RCC 7860 (cell line): ENCODE measurements at regions not wholly inside any gene's neighbourhood (a gene's known extent, or its start where the extent isn't known, plus 50 kb on each side); places are given as distances from the start of the nearest gene placed in this dataset.
"Not testable (repeated sequence)": the region's sequence is repeated elsewhere in the genome, so short reads cannot be mapped to it uniquely, and the experiment has no call there.

Experiments used
- DNase-seq: peaks from one replicate; pipeline ENCODE4 v3.0.0-alpha.2; 2015; ENCODE audit warnings: low spot score
- FAIRE-seq: peaks from 2 replicates; lab custom pipeline; 2012; peaks lifted over from hg19 to GRCh38; lab: Jason Lieb, UNC

DNA sequence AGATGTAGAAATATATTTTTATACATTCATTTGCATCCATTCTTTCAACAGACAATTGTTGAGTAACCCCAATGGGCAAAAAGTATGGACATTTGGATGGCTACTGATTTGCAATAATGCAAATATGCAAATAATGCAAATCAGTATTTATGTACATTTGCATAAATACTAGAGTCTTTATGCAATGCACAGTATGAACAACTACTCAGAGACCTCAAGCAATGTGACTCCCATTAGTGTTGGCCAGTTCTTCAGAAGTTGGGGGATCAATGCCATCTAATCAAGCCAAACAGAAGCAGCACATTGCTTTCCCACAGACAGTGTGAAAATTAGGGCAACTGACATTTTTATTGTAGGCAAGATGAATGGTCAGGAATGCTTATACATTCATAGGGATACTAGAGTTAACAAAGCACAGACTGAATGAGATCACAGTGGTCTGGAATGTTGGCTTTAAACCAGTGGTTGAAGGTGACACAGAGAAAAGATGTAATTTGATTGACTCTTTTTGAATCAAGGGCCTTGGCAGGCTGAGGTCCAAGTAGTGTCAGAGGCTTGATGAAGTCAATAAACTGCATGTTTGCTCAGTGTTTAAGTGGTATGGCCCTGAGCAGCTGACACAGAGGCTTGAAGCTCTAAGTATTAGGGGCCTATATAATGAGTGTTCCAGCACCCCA is 256.6 kb downstream of the CTH start:
- no peak for DNase-seq
- no peak for FAIRE-seq

GRCh38 chr1:70671006-70671405 is 259.9 kb downstream of the CTH start:
- DNase-seq (no peak), FAIRE-seq (no peak)

DNA sequence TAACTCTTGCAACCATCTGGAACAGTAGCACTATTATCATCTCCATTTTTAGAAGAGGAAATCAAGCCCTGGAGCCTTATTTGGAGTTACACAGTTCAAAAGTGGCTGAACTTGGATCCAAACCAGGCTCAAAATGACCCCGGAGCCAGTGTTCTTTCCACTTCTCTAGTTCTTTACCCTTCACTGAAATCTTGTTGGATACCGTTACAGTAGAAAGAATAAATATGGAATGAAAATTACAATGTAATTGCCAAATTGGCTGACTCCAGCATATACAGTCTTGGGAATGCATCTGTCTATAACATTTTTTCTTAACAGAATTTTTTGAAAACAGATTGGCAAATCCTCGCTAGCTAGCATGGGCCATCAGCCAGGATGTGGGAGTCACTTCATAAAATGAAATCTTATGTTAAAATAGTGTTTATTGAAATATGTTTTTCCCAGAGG is 261.4 kb downstream of the CTH start:
- DNase-seq, result no peak
- no peak for FAIRE-seq

DNA sequence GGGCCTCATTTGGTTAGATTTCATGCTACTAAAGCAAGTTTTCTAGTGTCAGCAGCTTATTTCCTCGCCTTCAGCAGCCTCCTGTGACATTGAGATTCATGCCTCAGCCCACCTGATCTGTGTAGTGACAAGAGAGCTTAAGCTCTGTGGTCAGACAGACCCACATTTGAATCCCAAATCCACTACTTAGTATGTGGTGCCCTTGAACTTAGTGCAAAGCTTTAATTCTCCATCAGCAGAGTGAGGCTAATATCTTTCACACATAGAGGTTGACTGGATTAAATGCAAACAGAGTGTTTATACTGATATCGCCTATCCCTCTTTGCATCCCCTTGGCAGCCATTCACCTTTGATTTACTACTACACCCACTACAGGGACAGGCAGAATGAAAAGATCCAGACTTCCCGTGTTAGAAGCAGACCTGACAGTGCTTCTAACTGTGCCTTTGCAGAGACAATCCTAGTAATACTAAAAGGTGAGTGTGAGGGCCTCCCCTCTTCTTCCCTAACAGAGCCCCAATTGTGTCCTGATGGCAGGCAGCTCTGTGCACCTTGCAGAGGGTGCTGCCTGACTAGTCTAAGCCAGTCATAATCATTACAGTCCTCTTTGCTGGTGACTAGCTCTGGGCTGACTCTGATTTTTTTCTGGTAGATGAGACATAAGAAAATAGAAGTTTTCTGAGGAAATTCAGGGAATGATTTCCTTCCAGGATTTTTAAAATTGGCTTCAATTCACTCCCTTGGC is 264.0 kb downstream of the CTH start:
- FAIRE-seq, result no peak

DNA sequence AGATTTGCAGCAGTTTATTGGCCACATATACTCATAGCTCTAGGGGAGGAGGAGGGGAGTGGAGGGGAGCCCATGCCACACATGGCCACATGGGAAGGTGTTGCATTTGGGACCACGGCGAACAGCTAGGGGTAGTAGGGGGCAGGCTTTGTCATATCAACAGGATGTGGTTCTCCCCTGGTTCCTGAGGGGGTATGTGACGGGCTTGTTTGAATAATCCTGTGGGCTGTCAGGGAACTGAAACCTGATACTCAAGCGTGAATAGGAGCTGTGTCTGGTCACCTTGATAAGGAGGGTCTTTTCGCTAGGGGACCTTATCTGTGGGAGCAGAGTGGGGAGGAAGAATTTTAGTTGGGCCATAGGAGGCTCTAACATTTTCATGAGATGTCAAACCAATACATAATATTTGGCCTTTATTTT is 264.7 kb downstream of the CTH start:
- FAIRE-seq, result no peak
- DNase-seq, result no peak

More for the DNA sequence above, 264.0 kb downstream of the CTH start:
- DNase-seq, result no peak

GRCh38 chr1:70685300-70686286 is 274.5 kb downstream of the CTH start:
- DNase-seq (peak; percentile 38), FAIRE-seq (no peak)

DNA sequence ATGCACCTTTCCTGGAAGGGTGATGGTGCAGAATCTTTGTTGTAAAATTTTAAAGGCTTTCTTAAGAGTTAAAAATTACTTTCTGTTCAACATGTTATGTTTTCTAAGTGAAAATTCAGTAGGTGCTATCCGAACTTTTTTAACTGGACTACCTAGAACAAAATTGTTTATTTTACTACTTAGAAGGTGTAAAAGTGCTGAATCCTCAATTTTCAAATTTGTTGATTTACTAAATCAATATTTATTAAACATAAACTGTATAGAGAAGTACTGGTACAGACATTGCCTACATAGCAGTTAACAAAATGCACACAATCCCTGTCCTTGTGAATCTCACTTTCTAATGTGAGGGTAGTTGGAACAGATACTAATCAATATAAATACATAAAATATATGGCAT is 277.5 kb downstream of the CTH start:
- no peak for DNase-seq
- no peak for FAIRE-seq

DNA sequence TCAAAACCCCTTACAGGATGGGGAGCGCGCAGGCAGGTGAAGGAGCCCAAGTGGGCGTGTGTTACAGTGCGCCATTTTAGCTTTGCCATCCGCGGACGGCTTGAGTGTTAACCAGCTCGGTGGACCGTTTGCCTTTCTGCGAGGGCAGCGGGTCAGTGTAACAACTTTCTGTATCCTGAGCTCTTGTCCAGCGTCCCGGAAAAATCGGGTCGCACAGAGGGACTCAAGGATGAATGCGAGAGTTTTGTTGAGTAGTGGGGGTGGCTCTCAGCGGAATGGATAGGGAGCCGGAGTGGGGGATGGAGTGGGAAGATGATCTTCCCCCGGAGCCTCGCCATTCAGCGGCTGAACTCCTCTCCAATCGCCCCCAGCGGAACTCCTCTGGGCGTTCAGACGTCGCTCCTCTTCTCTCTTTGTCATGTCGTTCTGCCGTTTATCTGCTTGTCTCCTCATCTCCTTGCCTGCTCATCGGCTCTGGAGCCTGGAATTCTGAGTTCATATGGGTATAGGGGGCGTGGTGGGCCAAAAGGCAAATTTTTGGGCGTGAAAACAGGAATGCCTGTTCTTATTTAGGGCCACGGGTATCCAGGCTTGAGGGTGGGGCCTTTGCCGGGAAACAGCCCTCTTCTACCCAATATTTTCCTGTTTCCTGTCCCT is 295.4 kb downstream of the CTH start:
- FAIRE-seq (no peak), DNase-seq (no peak)

DNA sequence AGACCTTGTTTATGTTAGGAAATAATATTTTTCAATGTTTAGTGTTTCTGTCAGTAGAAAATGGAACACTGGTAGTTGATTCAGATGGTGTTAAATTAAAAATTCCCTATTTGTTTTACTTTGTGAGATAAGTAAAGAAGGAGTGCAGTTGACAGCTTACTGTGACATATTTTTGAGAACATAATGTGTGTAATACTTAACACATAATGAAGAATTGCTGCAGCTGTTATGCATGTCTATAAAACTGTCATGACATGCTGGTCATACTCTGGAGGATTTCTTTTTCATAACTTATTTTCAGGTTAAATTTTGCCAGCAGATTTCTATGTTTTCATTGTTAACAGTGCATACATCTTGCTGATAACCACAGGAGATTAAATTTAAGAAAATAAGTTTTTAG is 296.1 kb downstream of the CTH start:
- DNase-seq, result no peak

DNA sequence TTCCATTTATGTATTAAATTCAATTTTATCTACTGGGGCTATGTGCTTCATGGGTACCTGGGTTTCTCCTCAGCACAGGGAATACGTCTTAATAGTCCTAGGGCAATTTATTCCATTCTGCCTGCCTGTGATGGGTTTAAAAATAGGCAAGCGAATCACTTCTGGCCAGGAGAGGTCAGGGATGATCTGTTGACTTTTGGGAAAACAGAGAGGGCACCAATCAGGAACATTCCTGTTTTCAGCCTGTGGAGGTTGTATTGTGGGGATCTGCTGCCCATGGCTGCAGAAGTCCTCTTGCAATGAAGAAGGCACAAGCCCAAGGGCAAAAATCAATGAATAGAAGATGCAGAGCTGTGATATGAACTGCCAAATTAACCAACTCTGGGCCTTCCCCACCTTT is 303.1 kb downstream of the CTH start:
- DNase-seq (no peak), FAIRE-seq (no peak)

More for the DNA sequence above, 296.1 kb downstream of the CTH start:
- no peak for FAIRE-seq

GRCh38 chr1:70717211-70717610 is 306.1 kb downstream of the CTH start:
- DNase-seq, result no peak
- no peak for FAIRE-seq

GRCh38 chr1:70717656-70718055 is 306.6 kb downstream of the CTH start:
- no peak for DNase-seq
- FAIRE-seq, result no peak

DNA sequence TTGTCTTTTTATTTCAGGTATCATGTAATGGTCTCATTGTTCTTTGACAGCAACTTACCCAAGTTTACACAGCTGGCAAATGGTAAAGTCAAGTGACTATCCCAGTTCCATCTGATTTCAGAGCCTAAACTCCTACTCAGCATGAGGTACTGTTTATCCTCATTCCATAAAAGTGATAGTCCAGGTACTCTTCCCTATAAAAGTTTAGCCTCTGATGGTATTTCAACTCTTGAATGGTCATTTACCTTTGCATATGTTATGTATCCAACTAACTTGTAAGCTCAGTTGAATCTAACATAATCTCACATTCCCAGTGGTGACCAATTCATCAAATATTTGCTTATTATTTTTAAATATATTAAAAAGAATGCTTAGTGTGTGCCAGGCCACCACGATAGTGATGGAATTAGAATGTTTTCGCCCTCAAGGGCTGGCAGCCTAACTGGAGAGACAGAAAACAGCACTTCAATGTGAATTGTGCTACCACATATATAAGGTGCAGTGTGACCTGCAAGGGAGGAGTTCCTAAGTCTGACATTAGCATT is 307.1 kb downstream of the CTH start:
- FAIRE-seq (no peak), DNase-seq (no peak)

GRCh38 chr1:70719154-70719553 is 308.1 kb downstream of the CTH start:
- DNase-seq, result no peak
- FAIRE-seq, result no peak

GRCh38 chr1:70720109-70720508 is 309.0 kb downstream of the CTH start:
- FAIRE-seq, result no peak
- DNase-seq, result no peak

GRCh38 chr1:70720521-70720920 is 309.5 kb downstream of the CTH start:
- DNase-seq (no peak), FAIRE-seq (no peak)

DNA sequence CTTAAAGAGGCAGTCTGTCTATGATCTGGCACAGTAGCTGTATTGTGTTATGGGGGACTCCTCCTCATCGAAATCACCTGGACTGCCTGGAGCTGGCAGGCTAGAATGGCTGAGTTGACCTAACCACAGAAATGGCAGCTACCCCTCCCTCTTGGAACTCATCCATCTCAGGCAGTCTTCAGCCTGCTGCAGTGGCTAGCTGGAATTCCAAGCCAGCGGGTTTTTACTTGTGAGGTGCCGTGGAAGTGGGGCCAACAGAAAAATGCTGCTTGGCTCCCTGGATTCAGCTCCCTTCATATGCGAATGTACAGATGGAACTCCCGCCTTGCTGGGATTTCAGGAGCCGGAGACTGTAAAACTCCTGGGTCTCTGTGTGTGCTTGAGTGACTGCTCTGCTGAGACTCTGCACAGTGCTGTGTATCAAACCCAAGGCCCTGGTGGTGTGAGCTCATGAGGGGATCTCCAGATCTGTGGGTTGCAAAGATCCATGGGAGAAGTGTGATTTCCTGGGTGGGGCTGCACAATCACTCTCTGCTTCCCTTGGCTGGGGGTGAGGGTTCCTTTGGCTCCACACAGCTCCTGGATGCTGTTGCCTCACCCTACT is 316.9 kb downstream of the CTH start:
- FAIRE-seq (no peak), DNase-seq (no peak)

- FAIRE-seq, DNase-seq: not testable (repeated sequence)
Measured at GRCh38 chr1:70736518-70736917, 311.1 kb downstream of the PTGER3 start.

- FAIRE-seq, result no peak
- DNase-seq, result no peak
Measured at GRCh38 chr1:70737125-70737524, 310.5 kb downstream of the PTGER3 start.

GRCh38 chr1:70738624-70739023 is 309.0 kb downstream of the PTGER3 start:
- no peak for DNase-seq
- FAIRE-seq, result no peak
